Mesenchymal stem cell (in vitro differentiated cells and primary cell): ENCODE measurements at regions not wholly inside any gene's neighbourhood (a gene's known extent, or its start where the extent isn't known, plus 50 kb on each side); places are given as distances from the start of the nearest gene placed in this dataset.

Experiments used
- DNase-seq: peaks from one replicate; pipeline ENCODE4 v3.0.0-alpha.2; 2013
- H2AFZ ChIP-seq: one replicate; pipeline ENCODE4 v1.6.1; 2013; ENCODE audit warnings: low read depth, mild to moderate bottlenecking, control low read depth, inconsistent platforms, low read length, moderate library complexity
- H2AK5ac ChIP-seq: 2 replicates; pipeline ENCODE4 v1.6.1; 2013; ENCODE audit warnings: low read length, moderate library complexity, mild to moderate bottlenecking, inconsistent platforms; ENCODE audit not compliant: severe bottlenecking
- H2BK120ac ChIP-seq: one replicate; pipeline ENCODE4 v1.6.1; 2013; ENCODE audit warnings: low read depth, mild to moderate bottlenecking, inconsistent platforms, low read length, moderate library complexity
- H2BK12ac ChIP-seq, 2 experiments: one replicate each; pipeline ENCODE4 v1.6.1; 2013; ENCODE audit warnings: inconsistent platforms in 2 of 2, low read length in 2 of 2, mild to moderate bottlenecking in 2 of 2, moderate library complexity in 2 of 2, control low read depth in 1 of 2
- H2BK15ac ChIP-seq: one replicate; pipeline ENCODE4 v1.6.1; 2013; ENCODE audit warnings: mild to moderate bottlenecking, low read depth, inconsistent platforms; ENCODE audit not compliant: poor library complexity, severe bottlenecking
- H2BK5ac ChIP-seq: 2 replicates; pipeline ENCODE4 v1.6.1; 2013; ENCODE audit warnings: low read depth, mild to moderate bottlenecking, low read length, control low read depth, inconsistent platforms; ENCODE audit not compliant: poor library complexity, severe bottlenecking
- H3K14ac ChIP-seq, 2 experiments: one replicate each; pipeline ENCODE4 v1.6.1; 2013; ENCODE audit warnings: inconsistent platforms in 2 of 2, low read length in 2 of 2, control low read depth in 1 of 2, mild to moderate bottlenecking in 1 of 2, moderate library complexity in 1 of 2
- H3K18ac ChIP-seq, 2 experiments: one replicate each; pipeline ENCODE4 v1.6.1; 2013; ENCODE audit warnings: inconsistent platforms in 2 of 2, low read length in 2 of 2, control low read depth in 1 of 2, low read depth in 1 of 2, mild to moderate bottlenecking in 1 of 2
- H3K23ac ChIP-seq, 2 experiments: one replicate each; pipeline ENCODE4 v1.6.1; 2013; ENCODE audit warnings: inconsistent platforms in 2 of 2, low read length in 2 of 2, mild to moderate bottlenecking in 2 of 2, moderate library complexity in 2 of 2, control low read depth in 1 of 2
- H3K27ac ChIP-seq: 2 replicates; pipeline ENCODE4 v1.5.1; 2013; ENCODE audit warnings: mild to moderate bottlenecking, moderate library complexity, low read length, control low read depth, inconsistent platforms; ENCODE audit not compliant: poor library complexity, severe bottlenecking
- H3K27me3 ChIP-seq, 2 experiments: 2 replicates each; pipeline versions ENCODE4 v1.6.1 to v1.7.0; 2013; ENCODE audit warnings: low read length in 2 of 2, mild to moderate bottlenecking in 2 of 2, moderate library complexity in 2 of 2, control low read depth in 1 of 2, inconsistent platforms in 1 of 2; ENCODE audit not compliant: control insufficient read depth in 1 of 2, insufficient read depth in 1 of 2
- H3K36me3 ChIP-seq, 2 experiments: 2 replicates each; pipeline versions ENCODE4 v1.6.1 to v1.7.0; 2013; ENCODE audit warnings: low read length in 2 of 2, control low read depth in 1 of 2, inconsistent platforms in 1 of 2, low read depth in 1 of 2, mild to moderate bottlenecking in 1 of 2; ENCODE audit not compliant: insufficient read depth in 2 of 2, control insufficient read depth in 1 of 2
- H3K4ac ChIP-seq, 2 experiments: one replicate each; pipeline ENCODE4 v1.6.1; 2013; ENCODE audit warnings: inconsistent platforms in 2 of 2, low read length in 2 of 2, mild to moderate bottlenecking in 2 of 2, moderate library complexity in 2 of 2, control low read depth in 1 of 2, low read depth in 1 of 2
- H3K4me1 ChIP-seq: 2 replicates; pipeline ENCODE4 v1.6.1; 2013; ENCODE audit warnings: low read depth, low read length, control low read depth; ENCODE audit not compliant: control insufficient read depth, insufficient read depth
- H3K4me2 ChIP-seq: 2 replicates; pipeline ENCODE4 v1.6.1; 2013; ENCODE audit warnings: low read length, mild to moderate bottlenecking, inconsistent platforms; ENCODE audit not compliant: poor library complexity, severe bottlenecking
- H3K4me3 ChIP-seq, 2 experiments: 2 replicates each; pipeline versions ENCODE4 v1.5.1 to v1.7.0; 2013; ENCODE audit warnings: low read length in 2 of 2, mild to moderate bottlenecking in 2 of 2, control low read depth in 1 of 2, low read depth in 1 of 2; ENCODE audit not compliant: insufficient read depth in 1 of 2
- H3K79me1 ChIP-seq: replicated peaks from 2 replicates; pipeline ENCODE4 v1.6.1; 2013; ENCODE audit warnings: mild to moderate bottlenecking, control low read depth, low read length, inconsistent platforms; ENCODE audit not compliant: poor library complexity, severe bottlenecking
- H3K9ac ChIP-seq: 2 replicates; pipeline ENCODE4 v1.7.0; 2013; ENCODE audit warnings: mild to moderate bottlenecking, low read length, moderate library complexity
- H3K9me3 ChIP-seq: 2 replicates; pipeline ENCODE4 v1.7.0; 2013; ENCODE audit warnings: mild to moderate bottlenecking, low read length; ENCODE audit not compliant: control insufficient read depth
- H4K8ac ChIP-seq: one replicate; pipeline ENCODE4 v1.6.1; 2013; ENCODE audit warnings: inconsistent platforms, mild to moderate bottlenecking, low read length, moderate library complexity
- H4K91ac ChIP-seq: one replicate; pipeline ENCODE4 v1.6.1; 2013; ENCODE audit warnings: mild to moderate bottlenecking, low read length, inconsistent platforms
- WGBS: methylation state at CpG from one replicate; pipeline ENCODE4 v1.1.7; 2013; ENCODE audit warnings: mixed read lengths; 5-methylcytosine and 5-hydroxymethylcytosine counted together

DNA sequence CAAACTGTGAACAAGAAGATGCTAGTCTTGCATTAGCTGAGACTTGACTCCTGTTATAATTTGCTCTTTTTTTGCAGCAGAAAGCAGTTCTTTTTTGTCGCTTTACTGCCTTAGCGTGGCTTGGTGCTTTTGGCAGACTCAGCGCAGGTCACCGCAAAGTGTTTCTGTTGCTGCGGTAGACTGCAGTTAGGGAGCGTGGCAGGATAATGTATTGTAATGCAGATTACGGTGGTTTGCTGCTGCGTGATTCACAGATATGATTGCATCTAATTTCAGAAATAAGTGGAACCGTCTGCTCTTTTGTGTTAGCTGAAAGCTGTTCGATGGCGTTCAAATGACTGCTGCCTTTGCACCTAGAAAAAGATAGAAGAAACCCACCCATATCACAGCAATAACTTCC is 131.6 kb upstream of the SATB2 start:
- no peak overlapping the region for H3K23ac ChIP-seq
- no peak overlapping the region for H2BK5ac ChIP-seq
- H4K91ac ChIP-seq, result no peak overlapping the region
- 83% methylated on average over 11 of the region's 11 CpGs for WGBS
- no peak overlapping the region for H3K18ac ChIP-seq
- H3K4ac ChIP-seq, result no peak overlapping the region
- H3K36me3 ChIP-seq, result no peaks in the 10 kb centered on the region
- no peak overlapping the region for H3K9ac ChIP-seq
- no peak overlapping the region for H2AFZ ChIP-seq
- H2AK5ac ChIP-seq, result no peak overlapping the region
- no peak overlapping the region for H3K4me2 ChIP-seq
- H2BK12ac ChIP-seq, result no peak overlapping the region
- no peak overlapping the region for H3K27ac ChIP-seq
- H3K14ac ChIP-seq, result no peak overlapping the region
- H2BK120ac ChIP-seq, result no peak overlapping the region
- H3K27me3 ChIP-seq, result peaks cover 0 to 19% of the 10 kb centered on the region in 2 experiments
- no peaks in the 10 kb centered on the region for H3K9me3 ChIP-seq
- H3K79me1 ChIP-seq, result no peaks in the 10 kb centered on the region
- H3K4me3 ChIP-seq, result peak overlapping the region in 1 of 2 experiments; percentile 27
- H2BK15ac ChIP-seq, result no peak overlapping the region
- no peaks in the 10 kb centered on the region for H3K4me1 ChIP-seq
- DNase-seq, result no peak
- no peak overlapping the region for H4K8ac ChIP-seq

DNA sequence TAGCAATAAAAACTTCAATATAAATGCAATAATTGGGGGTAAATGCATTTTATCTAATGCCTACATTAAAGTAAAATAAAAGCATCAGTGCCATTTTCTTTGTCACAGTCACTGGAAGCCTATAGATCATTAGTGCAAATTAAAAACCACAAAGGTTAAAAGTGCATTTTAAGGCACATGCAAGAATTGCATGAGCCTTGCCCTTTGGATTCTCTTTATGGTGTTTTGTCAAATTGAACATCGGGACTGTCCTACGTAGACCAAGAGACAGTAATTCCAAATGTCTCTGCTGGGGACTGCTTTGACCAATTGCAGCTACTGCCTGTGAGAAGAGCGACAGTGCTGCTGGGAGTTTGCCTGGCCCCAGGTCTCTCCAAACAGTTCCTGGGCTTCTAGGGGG is 130.3 kb upstream of the SATB2 start:
- Histone ChIP-seq H4K8ac (no peak overlapping the region), H3K18ac (no peak overlapping the region), H2AK5ac (no peak overlapping the region), H3K14ac (no peak overlapping the region), H3K4me1 (no peaks in the 10 kb centered on the region), H3K27ac (no peak overlapping the region), H2AFZ (no peak overlapping the region), H2BK12ac (no peak overlapping the region), H2BK120ac (no peak overlapping the region), H3K9me3 (no peaks in the 10 kb centered on the region), H3K36me3 (no peaks in the 10 kb centered on the region), H4K91ac (no peak overlapping the region), H3K4me2 (no peak overlapping the region), H2BK5ac (no peak overlapping the region), H3K9ac (no peak overlapping the region), H3K4me3 (no peak overlapping the region), H3K23ac (no peak overlapping the region), H3K27me3 (peaks cover 0 to 19% of the 10 kb centered on the region in 2 experiments), H3K79me1 (no peaks in the 10 kb centered on the region), H2BK15ac (no peak overlapping the region), H3K4ac (no peak overlapping the region)
- no peak for DNase-seq
- 64% methylated on average over 3 of the region's 3 CpGs for WGBS

DNA sequence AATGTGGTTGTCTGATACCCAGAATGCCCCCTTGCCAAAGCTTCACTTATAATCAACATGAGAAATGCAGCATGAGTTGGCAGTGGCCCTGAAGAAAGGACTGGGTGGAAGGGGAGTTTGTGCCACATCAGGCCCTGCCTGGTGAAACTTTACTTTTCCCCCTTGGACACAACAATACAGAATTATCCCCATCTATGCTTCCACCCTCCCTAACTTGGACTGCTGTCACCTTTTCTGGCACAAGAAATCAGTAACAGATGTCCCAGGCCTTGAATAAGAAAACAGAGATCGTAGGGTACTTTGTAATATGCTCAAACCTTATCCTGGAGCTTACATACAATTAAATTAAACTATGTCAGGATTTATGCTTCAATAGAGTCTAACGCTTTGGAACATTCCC is 128.9 kb upstream of the SATB2 start:
- Histone ChIP-seq H3K18ac (no peak overlapping the region), H3K9me3 (no peaks in the 10 kb centered on the region), H3K4ac (no peak overlapping the region), H2BK5ac (no peak overlapping the region), H3K4me1 (no peaks in the 10 kb centered on the region), H2BK12ac (no peak overlapping the region), H3K14ac (no peak overlapping the region), H3K36me3 (no peaks in the 10 kb centered on the region), H2AK5ac (no peak overlapping the region), H2BK15ac (no peak overlapping the region), H4K91ac (no peak overlapping the region), H3K4me2 (no peak overlapping the region), H3K27ac (no peak overlapping the region), H4K8ac (no peak overlapping the region), H3K9ac (no peak overlapping the region), H2AFZ (no peak overlapping the region), H3K79me1 (no peaks in the 10 kb centered on the region), H2BK120ac (no peak overlapping the region), H3K23ac (no peak overlapping the region), H3K4me3 (no peak overlapping the region), H3K27me3 (peaks cover 0 to 19% of the 10 kb centered on the region in 2 experiments)
- WGBS, result 83% methylated on average over 1 of the region's 2 CpGs
- DNase-seq, result no peak

DNA sequence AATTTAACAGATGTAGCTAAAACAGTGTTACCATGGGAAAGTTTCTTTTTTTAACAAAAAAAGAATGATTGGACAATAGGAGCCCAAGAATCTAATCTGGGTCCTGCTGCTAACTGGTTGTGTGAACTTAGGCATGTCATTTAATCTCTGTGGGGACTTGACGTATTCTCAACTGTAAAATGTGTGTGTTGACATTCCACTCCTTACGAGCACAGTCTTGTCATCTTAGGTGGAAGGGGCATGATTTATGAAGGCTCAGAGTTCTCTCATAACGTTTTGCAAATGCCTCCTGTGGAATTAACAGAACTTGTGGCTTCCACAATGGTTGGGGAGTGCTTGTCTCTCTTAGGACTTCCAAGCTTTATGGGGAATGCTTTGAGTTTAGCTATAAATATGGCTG is 125.9 kb upstream of the SATB2 start:
- Histone ChIP-seq H3K4me1 (no peaks in the 10 kb centered on the region), H2AK5ac (no peak overlapping the region), H3K9me3 (no peaks in the 10 kb centered on the region), H3K79me1 (no peaks in the 10 kb centered on the region), H4K91ac (no peak overlapping the region), H3K36me3 (no peaks in the 10 kb centered on the region), H2AFZ (no peak overlapping the region), H3K14ac (no peak overlapping the region), H3K4ac (no peak overlapping the region), H3K4me3 (no peak overlapping the region), H3K9ac (no peak overlapping the region), H2BK15ac (no peak overlapping the region), H4K8ac (no peak overlapping the region), H3K23ac (no peak overlapping the region), H2BK5ac (no peak overlapping the region), H2BK120ac (no peak overlapping the region), H2BK12ac (no peak overlapping the region), H3K27ac (no peak overlapping the region), H3K18ac (no peak overlapping the region), H3K4me2 (no peak overlapping the region), H3K27me3 (peaks cover 0 to 6% of the 10 kb centered on the region in 2 experiments)
- 40% methylated on average over 3 of the region's 3 CpGs for WGBS
- no peak for DNase-seq
